Activated T-helper 1 cell treated with anti-CD3 and anti-CD28 coated beads, Interleukin-12 subunit alpha, Interleukin-12 subunit beta, Interleukin-2, Interleukin-4 antibody, amounts not matched to agents 30 ng/mL and 10 ng/mL and 1 ng/mL, durations not matched to agents 14 hours and 24 hours and 36 hours (primary cell): ENCODE measurements at regions not wholly inside any gene's neighbourhood (a gene's known extent, or its start where the extent isn't known, plus 50 kb on each side); places are given as distances from the start of the nearest gene placed in this dataset.
"Not testable (repeated sequence)": the region's sequence is repeated elsewhere in the genome, so short reads cannot be mapped to it uniquely, and the experiment has no call there.

ENCODE experiments used
- DNase-seq: peaks from one replicate; pipeline ENCODE4 v3.0.0; 2021; ENCODE audit warnings: low spot score
- H3K27ac Mint-ChIP-seq: one replicate; pipeline ENCODE4 v1.8.0; 2021; ENCODE audit warnings: mild to moderate bottlenecking, mixed read lengths
- H3K27me3 Mint-ChIP-seq: one replicate; pipeline ENCODE4 v1.8.0; 2022; ENCODE audit warnings: mild to moderate bottlenecking, moderate library complexity, mixed read lengths; ENCODE audit not compliant: insufficient read depth
- H3K36me3 Mint-ChIP-seq: one replicate; pipeline ENCODE4 v1.8.0; 2021; ENCODE audit warnings: low read depth, mixed read lengths
- H3K4me1 Mint-ChIP-seq: one replicate; pipeline ENCODE4 v1.8.0; 2021; ENCODE audit warnings: low read depth, mixed read lengths
- H3K4me3 Mint-ChIP-seq: one replicate; pipeline ENCODE4 v1.8.0; 2021; ENCODE audit warnings: mild to moderate bottlenecking, moderate library complexity, mixed read lengths
- H3K9me3 Mint-ChIP-seq: one replicate; pipeline ENCODE4 v1.8.0; 2021; ENCODE audit warnings: mixed read lengths
- intact Hi-C: fragments of 100-400 bp; cut with micrococcal nuclease; formaldehyde crosslinking; loops from one replicate; pipeline ENCODE4 v1.15.1; 2024

DNA sequence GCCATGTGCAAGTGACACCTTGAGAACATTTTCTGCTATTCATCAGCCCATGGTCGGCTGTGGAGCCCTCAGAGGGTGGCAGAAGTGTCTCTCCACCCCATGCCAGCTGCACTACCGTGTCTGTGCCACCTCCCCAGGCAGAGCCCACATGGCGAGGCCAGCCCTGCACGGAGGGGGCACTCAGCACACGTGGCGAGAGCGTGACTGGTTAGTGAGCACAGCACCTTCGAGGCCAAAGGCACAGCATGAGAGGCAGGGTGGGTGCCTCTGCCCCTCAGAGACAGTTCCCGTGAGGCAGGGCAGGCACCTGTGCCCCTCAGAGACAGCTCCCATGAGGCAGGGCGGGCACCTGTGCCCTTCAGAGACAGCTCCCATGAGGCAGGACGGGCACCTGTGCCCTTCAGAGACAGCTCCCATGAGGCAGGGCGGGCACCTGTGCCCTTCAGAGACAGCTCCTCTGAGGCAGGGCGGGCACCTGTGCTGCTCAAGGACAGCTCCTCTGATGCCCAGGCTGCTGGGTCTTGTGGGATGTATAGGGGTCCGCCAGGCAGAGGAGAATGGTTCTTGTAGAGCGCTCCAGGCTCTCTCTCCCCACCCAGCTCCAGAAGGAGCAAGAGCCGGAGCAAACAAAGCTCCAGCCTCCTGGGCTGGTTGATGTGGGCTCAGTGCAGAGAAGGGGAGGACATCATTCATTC is 179.8 kb upstream of the PPP1R26 start:
- Mint-ChIP-seq H3K36me3 (no peaks in the 10 kb centered on the region), H3K27ac (no peak overlapping the region), H3K27me3 (peaks cover 7% of the 10 kb centered on the region), H3K9me3 (no peaks in the 10 kb centered on the region), H3K4me3 (no peak overlapping the region), H3K4me1 (peaks cover 11% of the 10 kb centered on the region)
- intact Hi-C loops: no loop called here
- no peak for DNase-seq

DNA sequence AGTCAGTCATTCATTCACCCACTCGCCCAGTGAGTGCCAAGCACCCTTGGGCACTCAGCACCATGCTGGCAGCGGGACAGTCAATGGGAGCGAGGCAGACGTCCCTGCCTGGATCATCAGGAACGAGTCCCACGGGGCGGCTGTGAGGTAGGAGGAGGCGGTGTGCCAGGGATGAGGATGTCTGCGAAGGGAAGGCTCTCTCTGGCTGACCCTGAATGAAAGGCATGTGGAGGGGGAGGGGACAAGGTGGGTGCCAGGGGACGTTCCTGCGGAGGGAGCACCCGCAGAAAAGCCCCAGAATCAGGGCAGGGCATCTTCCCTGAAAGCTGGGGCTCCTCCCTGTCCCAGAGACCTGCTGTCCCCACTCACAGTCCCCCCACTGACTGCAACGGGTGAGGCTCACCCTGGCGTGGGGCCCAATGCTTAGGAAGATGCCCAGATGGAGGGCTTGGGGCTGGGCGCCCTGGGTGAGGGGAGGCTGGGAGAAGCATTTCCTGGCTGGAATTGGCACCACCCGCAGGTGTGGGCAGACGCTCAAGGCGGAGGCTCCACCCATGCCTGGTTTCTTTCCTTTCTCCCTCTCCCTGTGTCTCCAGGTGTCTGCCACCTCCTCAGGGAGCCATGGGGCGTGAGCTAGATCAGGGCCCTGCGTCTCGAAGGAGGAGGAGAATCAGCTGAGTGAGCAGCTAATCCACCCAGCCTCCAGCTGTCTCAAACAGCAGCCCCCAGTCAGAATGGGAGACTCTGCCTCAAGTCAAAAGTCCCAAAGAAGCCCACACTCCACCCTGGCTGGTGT is 179.0 kb upstream of the PPP1R26 start:
- Mint-ChIP-seq H3K4me3 (no peak overlapping the region), H3K27ac (no peak overlapping the region), H3K27me3 (peaks cover 2% of the 10 kb centered on the region), H3K9me3 (no peaks in the 10 kb centered on the region), H3K4me1 (peaks cover 11% of the 10 kb centered on the region), H3K36me3 (no peaks in the 10 kb centered on the region)
- DNase-seq: no peak
- intact Hi-C loops: no loop called here

DNA sequence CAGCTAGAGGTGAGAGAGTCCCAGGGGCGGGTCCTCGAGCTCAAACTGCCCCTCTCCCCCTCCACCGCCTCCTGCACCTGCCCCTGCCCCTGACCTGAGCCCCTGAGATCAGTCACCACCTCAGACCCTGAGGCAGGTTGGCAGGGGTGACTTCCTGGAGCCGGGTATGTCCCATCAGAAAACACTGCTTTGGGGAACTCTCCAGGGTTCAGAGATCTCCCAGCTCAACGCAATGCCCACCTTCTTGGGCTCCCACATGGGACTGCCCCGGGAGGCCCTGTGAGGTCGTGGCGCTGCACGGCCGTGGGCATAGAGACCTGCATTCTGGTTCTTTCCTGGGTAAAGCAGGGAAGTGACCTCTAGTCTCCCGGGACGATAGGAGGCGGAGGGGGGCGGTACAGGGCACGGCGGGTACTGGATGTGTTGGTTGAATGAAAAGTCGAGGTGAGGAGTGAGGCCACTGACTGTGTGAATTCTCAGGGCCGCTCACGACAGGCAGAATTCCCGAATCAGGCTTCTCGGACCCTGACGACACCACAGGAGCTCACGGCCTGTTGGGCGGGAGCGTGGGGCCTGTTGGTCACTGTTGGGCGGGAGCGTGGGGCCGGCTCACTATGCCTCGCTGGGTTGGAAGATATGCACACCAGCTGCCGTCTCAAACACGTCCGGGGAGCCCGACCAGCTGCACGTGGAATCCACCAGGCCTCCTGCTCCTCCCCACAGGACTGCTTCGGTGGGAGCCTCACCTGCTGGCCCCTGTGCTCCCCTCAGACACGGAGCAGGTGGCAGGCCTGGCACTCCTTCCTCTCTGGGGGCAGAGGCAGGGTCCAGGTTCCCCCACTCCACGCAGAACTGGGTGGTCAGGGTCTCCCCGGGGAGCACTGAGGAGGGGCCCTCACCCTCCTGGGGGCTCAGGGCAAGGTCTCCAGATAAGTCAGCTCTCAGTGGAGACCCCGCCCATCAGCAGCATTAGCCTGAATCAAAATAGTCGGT is 178.0 kb upstream of the PPP1R26 start:
- Mint-ChIP-seq H3K36me3 (no peaks in the 10 kb centered on the region), H3K27ac (no peak overlapping the region), H3K9me3 (no peaks in the 10 kb centered on the region), H3K27me3 (peaks cover 2% of the 10 kb centered on the region), H3K4me1 (peaks cover 11% of the 10 kb centered on the region), H3K4me3 (no peak overlapping the region)
- DNase-seq: no peak
- intact Hi-C loops: no loop called here

DNA sequence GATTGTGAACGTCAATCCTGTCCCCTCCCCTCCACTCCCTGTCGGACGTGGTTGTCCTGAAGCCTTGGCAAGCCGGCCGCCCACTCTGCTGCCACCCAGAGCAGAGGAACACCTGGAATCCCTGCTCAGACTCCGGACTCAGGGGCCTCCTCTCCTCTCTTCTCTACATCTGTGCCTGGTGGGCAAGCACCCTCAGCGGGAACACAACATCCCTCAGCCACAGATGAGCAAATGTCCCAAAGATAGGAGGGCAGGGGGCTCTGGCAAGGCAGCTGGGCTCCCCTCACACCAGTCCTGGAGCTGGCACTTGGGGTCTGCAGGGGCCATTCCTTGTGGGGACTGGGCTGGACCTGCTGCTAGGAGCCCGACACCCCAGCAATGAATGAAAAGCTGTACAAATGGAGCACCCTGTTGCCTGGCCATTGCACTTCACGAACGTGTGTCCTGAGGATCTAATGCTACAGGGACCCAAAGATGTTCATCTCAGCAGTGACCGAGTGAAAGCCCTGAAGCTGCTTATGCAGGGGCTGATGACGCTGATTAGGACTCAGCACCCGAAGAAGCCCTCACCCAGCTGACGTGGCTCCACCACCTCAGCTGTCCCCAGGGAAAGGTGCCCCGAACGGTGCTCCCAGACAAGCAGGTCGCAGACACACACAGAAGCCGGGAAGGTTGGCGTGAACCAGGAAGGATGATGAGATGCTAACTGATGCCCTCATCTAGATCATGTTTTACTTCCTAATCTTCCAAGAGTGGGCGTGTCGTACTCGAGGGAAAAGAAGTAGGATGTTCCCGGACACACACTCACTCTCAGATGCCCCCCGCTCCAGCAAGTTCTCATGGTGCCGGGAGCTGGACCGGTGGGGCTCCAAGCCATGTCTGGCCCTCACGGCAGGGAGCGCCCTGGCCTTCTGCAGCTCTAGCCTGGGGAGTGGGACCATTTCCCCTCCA is 177.0 kb upstream of the PPP1R26 start:
- Mint-ChIP-seq H3K27me3 (peaks cover 2% of the 10 kb centered on the region), H3K9me3 (no peaks in the 10 kb centered on the region), H3K27ac (no peak overlapping the region), H3K4me3 (no peak overlapping the region), H3K4me1 (peaks cover 11% of the 10 kb centered on the region), H3K36me3 (no peaks in the 10 kb centered on the region)
- intact Hi-C loops: no loop called here
- no peak for DNase-seq

DNA sequence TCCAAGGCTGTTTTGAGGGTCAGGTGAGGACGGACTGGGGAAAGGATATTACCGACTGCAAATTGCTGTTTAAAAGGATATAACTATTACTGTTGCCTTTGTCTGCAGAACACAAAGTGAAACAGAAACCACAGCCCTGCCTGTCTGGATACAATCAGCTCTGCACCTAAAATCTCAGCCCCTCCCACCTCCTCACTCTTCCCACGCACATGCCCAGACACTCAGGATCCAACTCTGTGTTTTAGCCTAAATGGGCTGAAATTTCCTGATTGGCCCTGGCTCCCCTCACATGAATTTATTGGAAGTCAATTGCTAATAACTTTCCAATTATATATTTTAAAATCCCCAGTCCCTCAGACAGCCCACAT is 176.3 kb upstream of the PPP1R26 start:
- peaks cover 11% of the 10 kb centered on the region for H3K4me1 Mint-ChIP-seq
- intact Hi-C loops: no loop called here
- H3K9me3 Mint-ChIP-seq: no peaks in the 10 kb centered on the region
- H3K27ac Mint-ChIP-seq: no peak overlapping the region
- no peaks in the 10 kb centered on the region for H3K36me3 Mint-ChIP-seq
- H3K4me3 Mint-ChIP-seq: no peak overlapping the region
- H3K27me3 Mint-ChIP-seq: peaks cover 2% of the 10 kb centered on the region
- no peak for DNase-seq

DNA sequence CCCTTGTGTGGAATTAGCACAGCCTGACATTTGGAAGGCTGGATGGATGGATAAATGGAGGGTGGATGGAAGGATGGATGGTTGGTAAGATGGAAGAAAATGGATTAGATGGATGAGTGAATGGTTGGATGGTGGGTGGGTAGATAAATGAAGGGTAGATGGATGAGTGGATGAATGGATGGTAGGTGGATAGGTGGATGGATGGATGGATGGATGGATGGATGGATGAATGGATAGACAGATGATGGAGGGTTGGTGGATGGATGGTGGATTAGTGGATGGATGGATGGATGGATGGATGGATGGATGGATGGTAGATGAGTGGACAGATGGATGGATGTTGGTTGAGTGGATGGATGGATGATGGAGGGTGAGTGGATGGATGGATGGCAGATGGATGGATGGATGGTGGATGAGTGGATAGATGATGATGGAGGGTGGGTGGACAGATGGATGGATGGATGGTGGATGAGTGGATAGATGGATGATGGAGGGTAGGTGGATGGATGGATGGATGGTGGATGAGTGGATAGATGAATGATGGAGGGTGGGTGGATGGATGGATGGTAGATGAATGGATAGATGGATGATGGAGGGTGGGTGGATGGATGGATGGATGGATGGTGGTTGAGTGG is 175.6 kb upstream of the PPP1R26 start:
- Mint-ChIP-seq H3K36me3 (no peaks in the 10 kb centered on the region), H3K27ac (peak overlapping the region; percentile 10), H3K9me3 (no peaks in the 10 kb centered on the region), H3K4me1 (peaks cover 11% of the 10 kb centered on the region), H3K4me3 (no peak overlapping the region), H3K27me3 (peaks cover 4% of the 10 kb centered on the region)
- no peak for DNase-seq
- intact Hi-C loops: no loop called here

DNA sequence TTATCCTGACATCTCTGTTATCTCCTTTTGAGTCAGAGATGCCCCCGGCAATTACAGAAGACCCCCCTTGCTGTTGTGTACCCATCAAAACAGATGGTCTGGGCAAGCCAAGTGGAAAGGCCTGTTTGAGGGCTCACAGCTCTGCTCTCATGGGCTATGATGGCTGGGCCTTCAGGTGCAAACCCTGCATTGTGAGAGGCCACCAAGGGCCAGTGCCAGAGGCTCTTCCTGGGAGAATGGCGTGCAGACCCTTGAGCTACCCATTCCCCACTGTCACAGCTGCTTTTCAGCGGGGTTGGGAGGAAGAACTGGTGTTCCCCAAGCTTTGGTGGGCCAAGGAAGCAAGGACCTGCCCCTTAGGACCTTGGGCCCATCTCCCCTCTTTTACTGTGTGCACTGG is 174.7 kb upstream of the PPP1R26 start:
- no peaks in the 10 kb centered on the region for H3K36me3 Mint-ChIP-seq
- peaks cover 4% of the 10 kb centered on the region for H3K27me3 Mint-ChIP-seq
- intact Hi-C loops: no loop called here
- no peak overlapping the region for H3K27ac Mint-ChIP-seq
- H3K4me1 Mint-ChIP-seq: peaks cover 11% of the 10 kb centered on the region
- no peaks in the 10 kb centered on the region for H3K9me3 Mint-ChIP-seq
- no peak for DNase-seq
- no peak overlapping the region for H3K4me3 Mint-ChIP-seq

DNA sequence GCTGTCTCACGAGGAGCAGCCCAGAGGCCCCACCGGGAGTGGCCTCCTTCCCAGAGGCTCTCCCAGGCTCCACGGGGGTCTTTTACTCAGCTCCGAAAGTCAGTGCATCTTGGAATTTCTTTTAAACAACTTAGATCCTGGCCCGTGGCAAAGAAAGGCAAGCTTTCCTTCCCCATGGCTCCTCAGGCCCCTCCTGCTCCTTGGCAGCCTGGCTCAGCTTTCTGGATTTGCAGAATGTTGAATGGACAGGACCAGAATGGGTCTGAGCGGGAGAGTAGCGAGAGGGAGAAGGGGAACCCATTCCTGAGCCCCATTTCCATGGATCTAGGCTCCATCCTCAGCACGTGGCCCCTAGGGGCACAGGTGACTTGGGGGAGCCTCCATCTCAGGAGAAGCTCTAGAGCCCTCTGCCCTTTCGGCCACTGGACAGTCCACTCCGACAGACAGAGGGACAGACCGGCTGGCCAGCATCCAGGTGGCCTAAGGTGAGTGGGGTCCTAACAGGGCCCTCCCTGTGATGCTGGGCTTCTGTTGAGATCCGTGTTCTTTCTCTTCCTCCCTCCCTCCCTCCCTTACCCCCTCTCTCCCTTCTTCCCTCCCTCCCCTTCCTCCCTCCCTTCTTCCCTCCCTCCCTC is 173.9 kb upstream of the PPP1R26 start:
- H3K36me3 Mint-ChIP-seq: no peaks in the 10 kb centered on the region

DNA sequence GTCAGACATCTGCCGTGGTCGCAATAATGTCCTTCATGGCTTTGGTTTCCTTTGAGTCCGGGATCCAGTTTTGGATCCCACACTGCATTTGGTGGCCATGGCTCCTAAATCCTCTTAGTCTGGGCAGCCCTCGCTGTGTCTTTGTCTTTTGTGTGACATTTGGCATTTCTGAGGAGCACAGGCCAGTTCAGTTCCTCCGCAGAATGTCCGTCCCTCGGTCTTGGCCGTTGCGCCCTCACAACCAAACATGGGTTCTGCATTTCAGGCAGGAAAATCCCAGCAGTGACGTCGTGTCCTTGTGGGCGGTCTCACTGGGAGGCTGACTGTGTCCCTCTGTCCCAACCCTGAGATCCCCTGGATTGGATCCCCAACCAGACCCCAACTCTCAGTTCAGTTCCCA is 172.9 kb upstream of the PPP1R26 start:
- H3K9me3 Mint-ChIP-seq: no peaks in the 10 kb centered on the region
- H3K4me1 Mint-ChIP-seq: peaks cover 11% of the 10 kb centered on the region
- DNase-seq: no peak
- intact Hi-C loops: no loop called here
- H3K4me3 Mint-ChIP-seq: no peak overlapping the region
- H3K27ac Mint-ChIP-seq: no peak overlapping the region
- H3K27me3 Mint-ChIP-seq: peaks cover 2% of the 10 kb centered on the region
- no peaks in the 10 kb centered on the region for H3K36me3 Mint-ChIP-seq

More for the DNA sequence above, 173.9 kb upstream of the PPP1R26 start:
- no peaks in the 10 kb centered on the region for H3K9me3 Mint-ChIP-seq
- H3K27me3 Mint-ChIP-seq: peaks cover 2% of the 10 kb centered on the region
- intact Hi-C loops: no loop called here
- no peak overlapping the region for H3K4me3 Mint-ChIP-seq
- peaks cover 11% of the 10 kb centered on the region for H3K4me1 Mint-ChIP-seq
- DNase-seq: no peak
- no peak overlapping the region for H3K27ac Mint-ChIP-seq

DNA sequence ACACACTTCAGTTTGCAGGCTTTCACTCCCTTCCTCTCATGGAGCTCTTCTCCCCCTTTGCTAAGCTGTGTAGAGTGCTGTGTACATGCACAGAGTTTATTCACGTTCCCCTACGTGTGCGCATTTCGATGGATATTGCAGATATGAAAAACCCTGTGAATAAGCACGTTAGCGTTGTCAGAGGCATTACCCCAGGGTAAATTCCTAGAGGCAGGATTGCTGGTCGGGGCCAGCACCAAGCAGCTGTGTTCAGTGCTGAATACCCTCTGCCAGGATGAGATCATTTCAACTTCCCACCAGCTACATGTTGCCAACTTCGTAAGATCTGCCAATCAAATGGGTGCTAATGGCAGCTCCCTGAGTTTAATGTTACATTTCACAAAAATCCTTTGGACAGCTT is 172.3 kb upstream of the PPP1R26 start:
- Mint-ChIP-seq H3K36me3 (no peaks in the 10 kb centered on the region), H3K4me1 (peaks cover 11% of the 10 kb centered on the region), H3K9me3 (no peaks in the 10 kb centered on the region), H3K27me3 (peaks cover 2% of the 10 kb centered on the region), H3K27ac (no peak overlapping the region), H3K4me3 (no peak overlapping the region)
- DNase-seq: no peak
- intact Hi-C loops: no loop called here

DNA sequence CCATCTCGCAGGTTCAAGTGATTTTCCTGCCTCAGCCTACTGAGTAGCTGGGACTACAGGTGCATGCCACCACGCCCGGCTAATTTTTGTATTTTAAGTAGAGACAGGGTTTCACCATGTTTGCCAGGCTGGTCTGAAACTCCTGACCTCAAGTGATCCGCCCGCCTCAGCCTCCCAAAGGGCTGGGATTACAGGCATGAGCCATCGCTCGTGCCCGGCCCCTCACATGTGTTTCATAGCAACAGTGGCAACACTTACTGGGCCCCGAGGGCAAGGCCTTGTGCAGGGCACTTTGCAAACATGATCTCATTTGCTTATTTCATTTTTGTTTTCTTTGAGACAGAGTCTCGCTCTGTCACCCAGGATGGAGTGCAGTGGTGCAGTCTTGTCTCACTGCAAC is 171.7 kb upstream of the PPP1R26 start:
- intact Hi-C loops, H3K4me1 Mint-ChIP-seq, H3K36me3 Mint-ChIP-seq, DNase-seq, H3K4me3 Mint-ChIP-seq, H3K27ac Mint-ChIP-seq, H3K9me3 Mint-ChIP-seq, H3K27me3 Mint-ChIP-seq: not testable (repeated sequence)
